Ovary (tissue), 7 donors: ENCODE measurements at regions not wholly inside any gene's neighbourhood (a gene's known extent, or its start where the extent isn't known, plus 50 kb on each side); places are given as distances from the start of the nearest gene placed in this dataset.

Source experiments
- DNase-seq, 5 donors: peaks; one replicate each; pipeline ENCODE4 v3.0.0-alpha.2; 2019 to 2020
- H3K27ac ChIP-seq, 2 donors: fragments of 200-600 bp; one replicate each; pipeline versions ENCODE4 v1.5.1 to v1.8.0; 2019 to 2022
- H3K27me3 ChIP-seq: fragments of 200-600 bp; one replicate; pipeline ENCODE4 v1.8.0; 2022
- H3K36me3 ChIP-seq: fragments of 200-600 bp; sonication (generic); one replicate; pipeline ENCODE4 v1.5.1; 2019
- H3K4me1 ChIP-seq: one replicate; pipeline ENCODE4 v1.8.1; 2013; ENCODE audit warnings: mild to moderate bottlenecking, moderate library complexity; ENCODE audit not compliant: insufficient read depth
- H3K4me3 ChIP-seq: fragments of 200-600 bp; sonication (generic); one replicate; pipeline ENCODE4 v1.5.1; 2017
- H3K9me3 ChIP-seq, 2 donors: fragments of 200-600 bp in 1 of 2; sonication (generic) in 1 of 2; one replicate each; pipeline versions ENCODE4 v1.5.1 to v1.8.1; 2013 to 2019; ENCODE audit warnings: mild to moderate bottlenecking in 1 of 2, moderate library complexity in 1 of 2
- EP300 ChIP-seq: sonication (generic); formaldehyde crosslinking; IDR thresholded peaks from one replicate; pipeline ENCODE4 v1.6.1; 2017; ENCODE audit warnings: antibody characterized with exemption
- POLR2A ChIP-seq: fragments of 450-650 bp; IDR thresholded peaks from one replicate; pipeline ENCODE4 v1.6.1; 2017; ENCODE audit warnings: antibody characterized with exemption, mild to moderate bottlenecking, moderate library complexity
- WGBS, 3 donors: extraction: QIAGEN DNeasy Blood & Tissue Kit in 1 of 3; methylation state at CpG; one replicate each; pipeline versions ENCODE4 v1.1.5 to v1.1.7; 2013 to 2017; 5-methylcytosine and 5-hydroxymethylcytosine counted together
- intact Hi-C, 4 donors: fragments of 100-400 bp; cut with DNase I; formaldehyde crosslinking; loops; one replicate each; pipeline versions ENCODE4 v1.11.0 to v1.15.1; 2022 to 2023
- TF ChIP-seq, protein P1 (sequence below), 3 donors: fragments of 450-650 bp in 2 of 3; fragments of 200-600 bp in 1 of 3; IDR thresholded peaks; one replicate each; pipeline versions ENCODE4 v1.5.1 to v1.8.0; 2016 to 2022; ENCODE audit warnings: antibody characterized with exemption in 3 of 3, mild to moderate bottlenecking in 1 of 3
- donor health status: DM: no; HTN: no; CAD: no; lungs with moderate emphysema.
- donor health status: DM: no; HTN: no; CAD: no.
- donor health status: Bipolar disorder and iron deficiency.
- donor health status: DM: no; HTN: no; CAD: no.
- donor health status: DM: yes; HTN: yes; CAD: no.

DNA sequence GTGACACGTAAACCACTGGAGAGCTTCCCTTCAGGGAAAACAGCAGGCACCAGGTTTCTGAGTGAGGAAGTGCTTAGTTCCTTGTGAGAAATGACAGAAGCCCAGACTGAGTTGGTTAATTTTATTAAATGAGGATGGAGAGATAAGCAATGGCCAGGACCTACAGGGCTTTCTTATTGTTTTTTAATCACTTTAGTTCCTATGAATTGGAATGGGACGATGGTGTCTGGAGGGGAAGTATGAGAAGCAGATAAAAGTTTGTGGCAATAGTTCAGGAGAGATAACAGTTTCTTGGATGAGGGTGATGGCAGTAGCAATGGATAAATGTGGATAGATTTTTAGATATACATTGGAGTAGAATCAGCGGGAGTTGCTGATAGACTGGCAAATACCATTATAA lies 86.5 kb upstream of the PTPRR start:
- TF ChIP-seq POLR2A = no peak
- TF ChIP-seq EP300 = no peak
- TF ChIP-seq, protein P1, sequence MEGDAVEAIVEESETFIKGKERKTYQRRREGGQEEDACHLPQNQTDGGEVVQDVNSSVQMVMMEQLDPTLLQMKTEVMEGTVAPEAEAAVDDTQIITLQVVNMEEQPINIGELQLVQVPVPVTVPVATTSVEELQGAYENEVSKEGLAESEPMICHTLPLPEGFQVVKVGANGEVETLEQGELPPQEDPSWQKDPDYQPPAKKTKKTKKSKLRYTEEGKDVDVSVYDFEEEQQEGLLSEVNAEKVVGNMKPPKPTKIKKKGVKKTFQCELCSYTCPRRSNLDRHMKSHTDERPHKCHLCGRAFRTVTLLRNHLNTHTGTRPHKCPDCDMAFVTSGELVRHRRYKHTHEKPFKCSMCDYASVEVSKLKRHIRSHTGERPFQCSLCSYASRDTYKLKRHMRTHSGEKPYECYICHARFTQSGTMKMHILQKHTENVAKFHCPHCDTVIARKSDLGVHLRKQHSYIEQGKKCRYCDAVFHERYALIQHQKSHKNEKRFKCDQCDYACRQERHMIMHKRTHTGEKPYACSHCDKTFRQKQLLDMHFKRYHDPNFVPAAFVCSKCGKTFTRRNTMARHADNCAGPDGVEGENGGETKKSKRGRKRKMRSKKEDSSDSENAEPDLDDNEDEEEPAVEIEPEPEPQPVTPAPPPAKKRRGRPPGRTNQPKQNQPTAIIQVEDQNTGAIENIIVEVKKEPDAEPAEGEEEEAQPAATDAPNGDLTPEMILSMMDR (IDR thresholded peaks at IDR 0.05) = no peak
- no peak overlapping the region for H3K4me3 ChIP-seq
- H3K36me3 ChIP-seq = no peaks in the 10 kb centered on the region
- no peaks in the 10 kb centered on the region for H3K27me3 ChIP-seq
- H3K27ac ChIP-seq = no peak overlapping the region
- H3K4me1 ChIP-seq = no peaks in the 10 kb centered on the region
- H3K9me3 ChIP-seq = no peaks in the 10 kb centered on the region
- 81 to 89% (median 81%) methylated on average over 3 of the region's 3 CpGs for WGBS, 3 donors
- no peak for DNase-seq
- intact Hi-C loops = no loop called here

DNA sequence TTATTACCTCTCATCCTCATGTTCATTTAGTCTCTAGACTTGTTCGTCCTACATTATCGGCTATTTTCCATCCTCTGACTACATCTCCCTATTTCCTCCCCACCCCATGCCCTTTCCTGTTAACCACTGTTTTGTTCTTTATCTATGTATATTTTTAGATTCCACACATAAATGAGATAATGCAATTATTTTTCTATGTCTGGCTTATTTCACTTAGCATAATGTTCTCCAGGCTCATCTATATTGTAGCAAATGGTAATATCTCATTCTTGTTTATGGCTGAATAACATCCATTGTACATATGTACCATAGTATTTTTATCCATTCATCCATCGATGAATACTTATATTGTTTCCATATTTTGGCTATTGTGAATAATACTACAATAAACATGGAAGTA lies 84.6 kb upstream of the PTPRR start:
- H3K9me3 ChIP-seq = no peaks in the 10 kb centered on the region
- intact Hi-C loops = no loop called here
- TF ChIP-seq, protein P1 (IDR thresholded peaks at IDR 0.05) = no peak
- TF ChIP-seq POLR2A (no peak), EP300 (no peak)
- 92 to 93% (median 92%) methylated on average over 3 of the region's 3 CpGs for WGBS, 3 donors
- no peaks in the 10 kb centered on the region for H3K4me1 ChIP-seq
- no peak overlapping the region for H3K4me3 ChIP-seq
- no peaks in the 10 kb centered on the region for H3K36me3 ChIP-seq
- H3K27me3 ChIP-seq = no peaks in the 10 kb centered on the region
- no peak for DNase-seq
- no peak overlapping the region for H3K27ac ChIP-seq

GRCh38 chr12:71004578-71004977 lies 84.0 kb upstream of the PTPRR start:
- Histone ChIP-seq H3K27ac (no peak overlapping the region), H3K9me3 (no peaks in the 10 kb centered on the region), H3K4me3 (no peak overlapping the region), H3K36me3 (no peaks in the 10 kb centered on the region), H3K27me3 (no peaks in the 10 kb centered on the region), H3K4me1 (no peaks in the 10 kb centered on the region)
- DNase-seq = no peak
- 91 to 95% (median 94%) methylated on average over 4 of the region's 4 CpGs for WGBS, 3 donors
- TF ChIP-seq EP300 (no peak), POLR2A (no peak)
- TF ChIP-seq, protein P1 (IDR thresholded peaks at IDR 0.05) = no peak
- intact Hi-C loops = no loop called here

DNA sequence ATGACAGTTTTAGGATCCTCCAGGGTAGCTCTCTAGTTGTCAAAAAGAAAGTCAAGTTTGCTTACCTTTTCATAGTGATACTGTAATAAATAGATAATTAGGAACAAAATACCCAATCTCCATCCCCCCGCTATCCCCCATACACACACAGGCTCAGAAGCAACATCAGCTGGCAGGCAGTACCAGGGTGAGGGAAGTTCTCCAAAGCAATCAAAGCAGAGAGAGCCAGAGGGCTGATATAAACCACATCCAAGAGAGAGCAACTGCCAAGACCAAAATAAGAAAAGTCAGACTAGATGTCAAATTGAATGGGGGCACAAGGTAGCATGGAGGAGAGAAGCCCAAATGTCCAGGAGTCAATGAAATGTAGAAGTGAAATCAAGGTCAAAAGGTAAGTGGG lies 80.2 kb upstream of the PTPRR start:
- no peak overlapping the region for H3K4me3 ChIP-seq
- no peaks in the 10 kb centered on the region for H3K27me3 ChIP-seq
- intact Hi-C loops = no loop called here
- 93 to 97% (median 94%) methylated on average over 1 of the region's 1 CpG for WGBS, 3 donors
- H3K27ac ChIP-seq = no peak overlapping the region
- H3K36me3 ChIP-seq = no peaks in the 10 kb centered on the region
- H3K9me3 ChIP-seq = no peaks in the 10 kb centered on the region
- H3K4me1 ChIP-seq = no peaks in the 10 kb centered on the region
- no peak for DNase-seq
- no peak for TF ChIP-seq POLR2A
- TF ChIP-seq, protein P1 (IDR thresholded peaks at IDR 0.05) = no peak
- no peak for TF ChIP-seq EP300

- Histone ChIP-seq H3K9me3 (no peaks in the 10 kb centered on the region), H3K27ac (no peak overlapping the region), H3K36me3 (no peaks in the 10 kb centered on the region), H3K4me3 (no peak overlapping the region), H3K27me3 (no peaks in the 10 kb centered on the region), H3K4me1 (no peaks in the 10 kb centered on the region)
- no peak for DNase-seq
- WGBS, 3 donors = 29 to 60% (median 43%) methylated on average over 2 of the region's 2 CpGs
- TF ChIP-seq POLR2A (no peak), EP300 (no peak)
- TF ChIP-seq, protein P1 (IDR thresholded peaks at IDR 0.05) = no peak
- intact Hi-C loops = no loop called here
These were observed 79.7 kb upstream of the PTPRR start for GRCh38 chr12:71000255-71000654.
